H1 (cell line): ENCODE measurements at regions not wholly inside any gene's neighbourhood (a gene's known extent, or its start where the extent isn't known, plus 50 kb on each side); places are given as distances from the start of the nearest gene placed in this dataset.

Source experiments
- BCL11A ChIP-seq, 2 experiments: IDR thresholded peaks; one replicate each; pipeline ENCODE4 v1.6.1; 2011; ENCODE audit warnings: low read depth in 2 of 2, low read length in 2 of 2, mild to moderate bottlenecking in 2 of 2
- CBX8 ChIP-seq: fragments of 300-800, 300-1000 bp; sonication (generic); IDR thresholded peaks from 2 replicates; pipeline ENCODE4 v1.7.1; 2016; ENCODE audit warnings: low read depth, low read length, borderline replicate concordance
- CTCF ChIP-seq, 3 experiments: IDR thresholded peaks; 1 replicate in 2 of 3; 2 replicates in 1 of 3; pipeline versions ENCODE4 v1.5.1 to v1.6.1; 2011; ENCODE audit warnings: low read length in 3 of 3, mild to moderate bottlenecking in 3 of 3, inconsistent platforms in 2 of 3, low read depth in 1 of 3, moderate library complexity in 1 of 3; ENCODE audit not compliant: insufficient read depth in 1 of 3; ENCODE audit errors: control extremely low read depth in 1 of 3
- EZH2 ChIP-seq: fragments of 200-600 bp; sonication (generic); IDR thresholded peaks from 2 replicates; pipeline ENCODE4 v1.7.1; 2012; ENCODE audit warnings: low read depth, mild to moderate bottlenecking, moderate library complexity, low read length, inconsistent platforms; ENCODE audit not compliant: severe bottlenecking

GRCh38 chr15:62394079-62394478, 229.0 kb upstream of the C2CD4B start:
- no peak for TF ChIP-seq CBX8
- TF ChIP-seq CTCF (IDR thresholded peaks at IDR 0.05; ENCODE audit: control extremely low read depth in 1 of 3, insufficient read depth in 1 of 3, low read depth in 1 of 3, low read length in 3 of 3): no peak
- no peak for TF ChIP-seq EZH2
- TF ChIP-seq BCL11A (IDR thresholded peaks at IDR 0.05; ENCODE audit: low read depth in 2 of 2, low read length in 2 of 2): no peak
